NCI-H524 (cell line): ENCODE measurements at regions not wholly inside any gene's neighbourhood (a gene's known extent, or its start where the extent isn't known, plus 50 kb on each side); places are given as distances from the start of the nearest gene placed in this dataset.
"Not testable (repeated sequence)": the region's sequence is repeated elsewhere in the genome, so short reads cannot be mapped to it uniquely, and the experiment has no call there.

Source experiments
- DNase-seq, 2 experiments: peaks; one replicate each; lab custom pipeline; 2025; lab: John Stamatoyannopoulos, UW

- DNase-seq: no peak
These were observed 1072.1 kb downstream of the NXPH1 start for GRCh38 chr7:9505516-9505915.

- DNase-seq: peak in 1 of 2 experiments; percentile 10
These were observed 1073.9 kb downstream of the NXPH1 start for GRCh38 chr7:9507290-9507689.

- DNase-seq: no peak
These were observed 1083.3 kb downstream of the NXPH1 start for GRCh38 chr7:9516662-9517061.

GRCh38 chr7:9523579-9523978, 1090.2 kb downstream of the NXPH1 start:
- no peak for DNase-seq

- not testable (repeated sequence) for DNase-seq
These were observed 1119.0 kb downstream of the NXPH1 start for GRCh38 chr7:9552431-9552830.

- no peak for DNase-seq
These were observed 1124.4 kb downstream of the NXPH1 start for GRCh38 chr7:9557853-9558252.

- DNase-seq: no peak
These were observed 1142.3 kb downstream of the NXPH1 start for GRCh38 chr7:9575716-9576115.

GRCh38 chr7:9582824-9583223, 1149.4 kb downstream of the NXPH1 start:
- no peak for DNase-seq

- no peak for DNase-seq
These were observed 1165.0 kb downstream of the NXPH1 start for GRCh38 chr7:9598411-9598810.

- peak in 1 of 2 experiments; percentile 24 for DNase-seq
These were observed 1167.6 kb downstream of the NXPH1 start for GRCh38 chr7:9600974-9601373.

GRCh38 chr7:9603291-9603690, 1169.9 kb downstream of the NXPH1 start:
- DNase-seq: no peak

- no peak for DNase-seq
These were observed 1175.2 kb downstream of the NXPH1 start for GRCh38 chr7:9608560-9608959.

- DNase-seq: not testable (repeated sequence)
These were observed 1187.5 kb downstream of the NXPH1 start for GRCh38 chr7:9620899-9621298.

GRCh38 chr7:9621306-9621902, 1188.0 kb downstream of the NXPH1 start:
- DNase-seq: not testable (repeated sequence)

- no peak for DNase-seq
These were observed 1188.5 kb downstream of the NXPH1 start for GRCh38 chr7:9621927-9622326.

GRCh38 chr7:9625953-9626352, 1192.5 kb downstream of the NXPH1 start:
- DNase-seq: no peak

GRCh38 chr7:9645756-9646155, 1212.3 kb downstream of the NXPH1 start:
- DNase-seq: no peak

- peak in 1 of 2 experiments; percentile 22 for DNase-seq
These were observed 1223.8 kb downstream of the NXPH1 start for GRCh38 chr7:9657257-9657656.

- no peak for DNase-seq
These were observed 1238.8 kb downstream of the NXPH1 start for GRCh38 chr7:9671979-9672917.

- DNase-seq: no peak
These were observed 1247.3 kb downstream of the NXPH1 start for GRCh38 chr7:9680713-9681112.

GRCh38 chr7:9681284-9681683, 1247.9 kb downstream of the NXPH1 start:
- DNase-seq: no peak

GRCh38 chr7:9691286-9691685, 1257.9 kb downstream of the NXPH1 start:
- DNase-seq: no peak

GRCh38 chr7:9698375-9698774, 1265.0 kb downstream of the NXPH1 start:
- DNase-seq: no peak
